CD4-positive, alpha-beta T cell treated with Interleukin-12 subunit alpha and Interleukin-12 subunit beta, for 1 hour (primary cell): ENCODE measurements at regions not wholly inside any gene's neighbourhood (a gene's known extent, or its start where the extent isn't known, plus 50 kb on each side); places are given as distances from the start of the nearest gene placed in this dataset.

ENCODE experiments used
- DNase-seq: peaks from one replicate; pipeline ENCODE4 v3.0.0-alpha.2; 2020

GRCh38 chr6:101226677-101227135 is 166.8 kb upstream of the GRIK2 start:
- no peak for DNase-seq

DNA sequence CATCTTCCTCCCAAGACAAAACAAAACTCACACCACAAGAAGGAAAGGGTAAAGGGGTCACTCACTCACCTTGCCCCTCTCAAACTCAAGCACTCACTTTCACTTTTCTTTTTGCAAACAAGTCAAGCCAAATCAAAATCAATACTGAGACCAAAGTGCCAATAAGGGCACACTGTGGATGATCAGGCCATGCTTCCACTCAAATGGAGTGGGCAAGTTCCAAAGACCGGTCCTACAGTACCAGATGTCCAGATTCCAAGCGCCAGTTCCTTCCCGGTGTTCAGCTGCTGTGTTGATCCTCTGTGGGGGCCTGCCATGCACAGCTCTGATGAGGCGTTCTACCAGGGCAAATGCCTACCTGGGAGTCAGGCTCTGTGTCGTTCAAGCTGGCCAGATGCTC is 162.6 kb upstream of the GRIK2 start:
- no peak for DNase-seq

DNA sequence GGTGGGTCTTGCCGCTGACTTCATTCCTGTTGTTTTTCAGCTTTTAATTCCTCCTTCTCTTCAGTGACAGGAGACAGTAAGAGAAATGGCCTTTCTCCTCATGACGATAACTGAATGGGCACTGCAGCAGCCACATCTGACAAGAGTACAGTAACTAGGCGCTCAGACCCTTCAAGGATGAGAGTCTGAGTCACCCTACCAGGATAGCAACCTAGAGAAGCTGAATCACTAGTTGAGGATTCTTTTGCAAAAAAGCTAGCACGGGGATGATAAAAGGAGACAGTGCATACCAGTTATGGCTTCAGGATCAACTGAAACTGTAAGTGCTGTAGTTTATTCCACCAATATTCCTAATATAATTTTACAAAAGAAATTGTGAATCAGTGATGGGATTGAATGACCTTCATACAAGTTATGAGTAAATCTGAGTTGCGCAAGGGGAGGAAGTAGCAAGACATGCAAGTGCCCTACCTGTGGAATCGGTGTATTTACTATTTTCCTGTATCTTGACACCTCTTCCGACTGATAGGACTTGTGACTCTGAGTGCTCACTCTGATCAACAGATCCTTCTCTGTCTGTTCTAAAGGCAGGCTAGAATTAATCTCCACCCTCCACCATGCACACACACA is 161.8 kb upstream of the GRIK2 start:
- DNase-seq = no peak

GRCh38 chr6:101232961-101233360 is 160.5 kb upstream of the GRIK2 start:
- DNase-seq = no peak

GRCh38 chr6:101236709-101237108 is 156.8 kb upstream of the GRIK2 start:
- no peak for DNase-seq

DNA sequence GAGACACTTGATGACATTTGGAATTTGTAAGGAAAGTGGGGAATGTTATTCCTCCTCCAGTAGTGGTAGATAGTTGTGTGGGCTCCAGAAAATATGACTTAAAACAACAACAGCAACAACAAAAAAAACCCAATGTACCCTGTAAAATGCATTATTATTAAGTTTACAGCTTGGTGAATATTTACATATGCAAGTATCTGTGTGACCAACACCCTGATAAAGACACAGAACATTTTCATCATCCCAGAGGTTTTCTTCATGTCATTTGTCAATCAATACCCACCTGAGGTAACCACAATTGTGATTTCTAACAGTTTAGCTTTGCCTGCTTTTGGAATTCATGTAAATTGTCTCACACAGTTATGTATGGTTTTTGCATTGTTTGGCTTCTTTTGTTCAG is 152.1 kb upstream of the GRIK2 start:
- DNase-seq = no peak

DNA sequence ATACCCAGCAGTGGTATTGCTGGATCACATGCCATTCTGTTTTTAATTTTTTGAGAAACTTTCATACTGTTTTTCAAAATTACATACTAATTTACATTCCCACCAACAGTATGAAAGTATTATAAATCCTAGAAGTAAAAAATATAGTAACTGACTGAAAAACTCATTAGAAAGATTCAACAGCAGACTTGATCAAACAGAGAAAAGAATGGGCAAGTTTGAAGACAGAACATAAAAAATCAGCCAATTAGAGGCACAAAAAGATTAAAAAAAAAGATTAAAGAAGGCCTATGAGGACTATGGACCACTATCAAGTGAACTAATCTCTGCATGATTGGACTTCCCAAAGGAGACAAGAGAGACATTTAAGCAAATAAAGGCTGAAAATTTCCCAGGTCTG is 144.0 kb upstream of the GRIK2 start:
- no peak for DNase-seq

- DNase-seq = no peak
Observed at GRCh38 chr6:101257163-101257562, 136.3 kb upstream of the GRIK2 start.

GRCh38 chr6:101259505-101259904 is 134.0 kb upstream of the GRIK2 start:
- no peak for DNase-seq

DNA sequence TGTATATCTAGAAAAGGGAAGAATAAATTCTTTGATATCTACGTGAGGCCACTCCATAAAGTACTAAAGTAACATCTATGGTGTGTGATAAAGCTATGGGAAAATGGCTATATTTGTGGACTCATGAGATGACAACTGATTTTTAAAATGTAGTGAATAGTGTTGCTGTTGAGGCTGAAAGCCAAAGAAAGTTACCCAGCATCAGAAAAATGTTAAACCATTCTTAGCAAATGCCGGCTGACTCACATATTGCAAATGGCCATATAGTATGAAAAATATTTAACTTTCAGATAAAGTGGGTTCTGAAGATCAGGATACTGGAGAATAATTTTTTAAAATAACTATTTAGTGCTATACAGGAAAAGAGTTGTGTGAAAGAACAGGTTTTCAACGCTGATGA is 129.9 kb upstream of the GRIK2 start:
- DNase-seq = no peak

DNA sequence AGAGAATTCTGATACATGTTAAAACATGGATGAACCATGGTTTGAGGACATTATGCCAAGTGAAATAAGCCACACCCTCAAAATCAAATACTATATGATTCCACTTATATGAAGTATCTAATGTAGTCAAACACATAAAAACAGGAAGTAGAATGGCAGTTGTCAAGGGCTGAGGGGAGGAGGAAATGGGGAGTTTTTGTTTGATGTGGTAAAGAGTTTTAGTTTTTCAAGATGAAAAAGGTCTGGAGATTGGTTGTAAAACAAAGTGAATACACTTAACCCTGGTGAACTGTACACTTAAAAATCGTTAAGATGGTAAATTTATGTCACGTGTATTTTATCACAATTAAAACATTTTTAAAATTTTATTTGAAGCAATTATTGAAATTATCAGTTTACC is 127.4 kb upstream of the GRIK2 start:
- peak; percentile 2 for DNase-seq

DNA sequence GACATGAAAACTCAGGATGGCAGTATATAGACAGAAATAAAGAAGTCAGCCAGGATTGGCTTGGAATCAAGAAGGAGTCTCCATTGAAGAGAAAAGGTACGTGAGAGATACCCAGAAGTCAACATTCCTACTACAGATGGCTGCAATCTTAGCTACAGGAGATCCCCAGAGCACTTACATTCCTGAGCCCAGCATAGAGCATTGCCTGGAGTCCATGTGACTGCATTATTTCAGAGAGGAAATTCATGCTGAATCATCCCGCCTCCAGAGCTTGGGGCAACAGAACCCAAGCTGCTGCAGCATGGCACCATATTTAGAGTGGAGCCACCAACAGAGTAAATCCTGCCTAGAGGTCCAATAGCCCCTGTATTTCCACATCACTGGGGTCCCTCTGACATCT is 125.0 kb upstream of the GRIK2 start:
- no peak for DNase-seq

GRCh38 chr6:101275251-101275650 is 118.3 kb upstream of the GRIK2 start:
- no peak for DNase-seq

DNA sequence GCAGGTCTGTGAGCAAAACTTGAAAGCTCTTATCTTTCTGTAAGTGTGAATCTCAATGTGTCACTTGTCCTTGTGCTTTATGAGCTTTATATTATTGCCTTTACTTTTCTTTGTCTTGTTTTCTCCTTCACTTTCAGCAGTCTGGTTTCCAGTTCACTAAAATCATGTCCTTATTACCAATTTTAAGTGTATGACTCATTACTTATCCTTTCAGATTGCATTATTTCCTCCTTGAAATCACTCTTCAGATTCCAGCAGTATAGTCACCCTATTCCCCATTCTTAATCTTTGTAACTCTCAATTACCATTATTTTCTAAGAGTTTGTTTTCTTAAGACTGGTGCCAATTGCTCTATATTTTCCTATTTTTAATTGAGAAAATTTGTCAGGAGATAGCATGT is 117.4 kb upstream of the GRIK2 start:
- no peak for DNase-seq

- DNase-seq = no peak
Observed at GRCh38 chr6:101279410-101279809, 114.1 kb upstream of the GRIK2 start.

GRCh38 chr6:101281266-101281665 is 112.2 kb upstream of the GRIK2 start:
- DNase-seq = no peak

GRCh38 chr6:101284131-101284530 is 109.4 kb upstream of the GRIK2 start:
- DNase-seq = no peak

- DNase-seq = no peak
Observed at GRCh38 chr6:101286146-101286545, 107.4 kb upstream of the GRIK2 start.

DNA sequence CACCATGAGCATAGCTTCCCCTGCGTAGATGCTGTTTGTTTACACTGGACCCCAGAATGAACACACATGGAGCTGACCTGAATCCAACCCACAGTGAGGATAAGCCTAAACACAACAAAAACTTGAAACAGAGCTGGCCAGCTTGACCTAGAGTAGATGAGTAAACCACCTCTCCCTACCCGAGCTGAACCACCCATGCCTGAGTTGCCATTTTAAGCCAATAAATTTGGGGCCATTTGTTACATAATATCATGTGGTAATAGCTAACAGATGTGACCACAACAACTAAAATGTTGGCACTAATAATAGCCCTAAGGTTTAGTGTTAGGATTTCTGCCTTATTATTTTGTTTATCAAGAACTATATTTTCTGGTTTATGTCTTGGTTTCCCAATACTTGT is 103.2 kb upstream of the GRIK2 start:
- DNase-seq = no peak

DNA sequence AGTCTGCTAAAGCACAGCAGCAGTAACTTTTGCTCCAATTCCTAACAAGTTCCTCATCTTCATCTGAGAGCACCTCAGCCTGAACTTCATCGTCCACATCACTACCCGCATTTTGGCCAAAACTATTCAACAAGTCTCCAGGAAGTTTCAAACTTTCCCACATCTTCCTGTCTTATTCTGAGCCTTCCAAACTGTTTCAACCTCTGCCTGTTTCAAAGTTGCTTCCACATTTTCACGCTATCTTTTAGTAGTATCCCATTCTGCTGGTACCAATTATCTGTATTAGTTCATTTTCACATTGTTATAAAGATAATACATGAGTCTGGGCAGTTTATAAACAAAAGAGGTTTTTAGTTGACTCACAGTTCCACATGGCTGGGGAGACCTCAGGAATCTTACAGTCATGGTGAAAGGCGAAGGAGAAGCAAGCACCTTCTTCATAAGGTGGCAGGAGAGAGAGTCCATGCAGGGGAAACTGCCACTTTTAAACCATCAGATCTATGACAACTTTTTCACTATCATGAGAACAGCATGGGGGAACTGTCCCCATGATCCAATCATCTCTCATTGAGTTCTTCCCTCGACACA is 99.4 kb upstream of the GRIK2 start:
- DNase-seq = no peak

DNA sequence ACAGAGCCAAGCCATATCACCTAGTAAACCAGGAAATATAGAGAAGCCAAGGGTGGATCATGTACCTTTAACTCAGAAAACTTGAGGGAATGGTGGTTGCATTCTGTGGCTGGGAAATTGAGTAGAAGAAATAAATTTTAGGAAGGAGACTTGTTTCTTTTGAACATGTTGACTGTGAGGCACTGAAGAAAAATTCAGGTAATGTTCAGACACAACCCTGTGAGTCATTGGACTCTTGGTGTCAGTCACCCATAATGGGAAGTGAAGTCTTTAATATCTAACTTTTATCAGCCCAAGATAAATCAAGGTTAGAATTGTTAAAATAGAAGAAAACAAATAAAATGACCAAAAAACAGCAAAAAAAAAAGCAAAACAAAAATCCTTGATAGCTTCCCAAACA is 98.8 kb upstream of the GRIK2 start:
- no peak for DNase-seq

GRCh38 chr6:101296169-101296960 is 97.1 kb upstream of the GRIK2 start:
- DNase-seq = no peak

- no peak for DNase-seq
Observed at GRCh38 chr6:101302593-101302992, 90.9 kb upstream of the GRIK2 start.

DNA sequence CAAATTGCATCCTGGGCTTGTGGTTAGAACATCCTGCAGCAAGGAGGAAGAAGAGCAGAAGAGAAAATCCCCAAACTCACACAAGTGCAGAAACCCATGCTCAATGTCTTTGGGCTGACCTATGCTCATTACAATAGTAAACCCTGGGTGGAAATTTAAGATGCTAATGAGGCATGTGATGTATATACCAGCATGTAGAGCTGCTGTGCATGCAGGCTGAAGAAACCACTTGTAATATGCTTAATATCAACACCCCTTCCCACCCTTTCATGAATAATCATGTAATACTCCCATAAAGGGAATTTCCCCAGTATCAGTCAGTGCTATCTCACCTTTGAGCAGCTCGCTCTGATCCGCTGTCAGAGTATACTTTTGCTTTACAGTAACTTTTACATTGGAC is 90.0 kb upstream of the GRIK2 start:
- DNase-seq = no peak
